K562 (cell line): ENCODE measurements at regions not wholly inside any gene's neighbourhood (a gene's known extent, or its start where the extent isn't known, plus 50 kb on each side); places are given as distances from the start of the nearest gene placed in this dataset.

Source experiments
- ATAC-seq: fragments of 200-7000 bp; cut with Tn5 transposase; 3 replicates; pipeline ENCODE4 v1.9.1; 2020; ENCODE audit warnings: moderate library complexity
- BruUV-seq: library from RNA; stranded (reverse); fragments of 400-500 nt; replicated peaks from 2 replicates; lab custom pipeline; 2021; lab: Mats Ljungman, UMichigan
- CTCF ChIA-PET: fragments of 300-600 bp; formaldehyde crosslinking; extraction: SDS; loops from one replicate; lab custom pipeline; 2021; ENCODE audit warnings: low intra/inter-chr PET ratio; lab: Yijun Ruan, JAX
- POLR2A ChIA-PET: fragments of 300-600, 350-650 bp; sonication (Branson Sonifier 250); formaldehyde crosslinking; extraction: SDS; loops from one replicate; lab custom pipeline; 2021; ENCODE audit warnings: antibody characterized with exemption, inconsistent platforms; lab: Yijun Ruan, JAX
- DNase-seq, 4 experiments: peaks; one replicate each; pipeline versions ENCODE4 v3.0.0 to v3.0.0-alpha.2; 2011 to 2018; ENCODE audit warnings: low spot score in 3 of 4, mixed read lengths in 3 of 4; ENCODE audit errors: extremely low read depth in 1 of 4
- FAIRE-seq: peaks from 2 replicates; lab custom pipeline; 2011; peaks lifted over from hg19 to GRCh38; lab: Jason Lieb, UNC
- H2AFZ ChIP-seq: 2 replicates; pipeline ENCODE4 v1.6.0; 2011; ENCODE audit warnings: low read depth, low read length, control low read depth, inconsistent platforms
- H3K27ac ChIP-seq: fragments of 200-600 bp; 3 replicates; pipeline ENCODE4 v1.8.0; 2011; ENCODE audit warnings: low read depth, mild to moderate bottlenecking, control low read depth, inconsistent platforms, low read length, moderate library complexity, mixed read lengths; ENCODE audit errors: extremely low read depth
- H3K27me3 ChIP-seq, 2 experiments: fragments of 300-600 bp in 1 of 2; 2 replicates in 1 of 2; 3 replicates in 1 of 2; pipeline versions ENCODE4 v1.6.0 to v1.8.0; 2011; ENCODE audit warnings: inconsistent platforms in 2 of 2, low read length in 2 of 2, mild to moderate bottlenecking in 1 of 2, mixed read lengths in 1 of 2, moderate library complexity in 1 of 2; ENCODE audit not compliant: control insufficient read depth in 2 of 2, insufficient read depth in 2 of 2
- H3K36me3 ChIP-seq: fragments of 300-600 bp; 3 replicates; pipeline ENCODE4 v1.8.0; 2011; ENCODE audit warnings: mild to moderate bottlenecking, low read length, inconsistent platforms; ENCODE audit not compliant: control insufficient read depth, insufficient read depth
- H3K4me1 ChIP-seq, 2 experiments: fragments of 200-600 bp in 1 of 2; replicated peaks in 1 of 2; 2 replicates in 1 of 2; 3 replicates in 1 of 2; pipeline versions ENCODE4 v1.5.1 to v1.8.0; 2011; ENCODE audit warnings: inconsistent platforms in 2 of 2, low read length in 2 of 2, mild to moderate bottlenecking in 1 of 2, mixed read lengths in 1 of 2, moderate library complexity in 1 of 2; ENCODE audit not compliant: control insufficient read depth in 2 of 2, insufficient read depth in 2 of 2
- H3K4me2 ChIP-seq: 2 replicates; pipeline ENCODE4 v1.6.1; 2011; ENCODE audit warnings: low read length, control low read depth, inconsistent platforms, mixed read lengths; ENCODE audit not compliant: insufficient read depth
- H3K4me3 ChIP-seq: fragments of 200-600 bp; sonication (generic), shearing (Covaris generic); 2 replicates; pipeline ENCODE4 v1.5.1; 2016; ENCODE audit warnings: control low read depth, inconsistent platforms
- H3K79me2 ChIP-seq: fragments of 200-600 bp; 3 replicates; pipeline ENCODE4 v1.8.0; 2011; ENCODE audit warnings: low read length, inconsistent platforms; ENCODE audit not compliant: control insufficient read depth, insufficient read depth
- H3K9ac ChIP-seq, 2 experiments: 2 replicates each; pipeline versions ENCODE4 v1.6.0 to v1.6.1; 2011; ENCODE audit warnings: low read depth in 2 of 2, low read length in 2 of 2, control low read depth in 1 of 2, inconsistent platforms in 1 of 2, mild to moderate bottlenecking in 1 of 2, mixed read lengths in 1 of 2; ENCODE audit not compliant: insufficient read depth in 1 of 2
- H3K9me1 ChIP-seq: one replicate; pipeline ENCODE4 v1.6.0; 2011; ENCODE audit warnings: inconsistent platforms, mild to moderate bottlenecking, low read length, moderate library complexity; ENCODE audit not compliant: control insufficient read depth, insufficient read depth
- H3K9me3 ChIP-seq: replicated peaks from 2 replicates; pipeline ENCODE4 v1.5.1; 2011; ENCODE audit warnings: low read depth, low read length, inconsistent platforms; ENCODE audit not compliant: control insufficient read depth, insufficient read depth
- H4K20me1 ChIP-seq: replicated peaks from 2 replicates; pipeline ENCODE4 v1.6.1; 2011; ENCODE audit warnings: low read length, inconsistent platforms, mixed read lengths; ENCODE audit not compliant: control insufficient read depth, insufficient read depth
- ARID3B ChIP-seq: fragments of 250-450 bp; sonication (Bioruptor Pico); IDR thresholded peaks from 2 replicates; pipeline ENCODE4 v1.4.0; 2020; ENCODE audit warnings: borderline replicate concordance
- FOSL1 ChIP-seq: fragments of 200-800 bp; sonication (Bioruptor generic); conservative IDR thresholded peaks from 2 replicates; pipeline ENCODE4 v1.6.1; 2016; ENCODE audit warnings: missing genetic modification characterization, missing compliant biosample characterization
- GABPA ChIP-seq: fragments of 200-800 bp; sonication (Bioruptor generic); conservative IDR thresholded peaks from 2 replicates; pipeline ENCODE4 v1.6.1; 2016; ENCODE audit warnings: low read depth, missing genetic modification characterization, missing compliant biosample characterization
- LCOR ChIP-seq: sonication (generic); formaldehyde crosslinking; IDR thresholded peaks from 2 replicates; pipeline ENCODE4 v1.8.0; 2022; ENCODE audit warnings: mild to moderate bottlenecking, missing genetic modification reagents
- MED1 ChIP-seq: sonication (generic); formaldehyde crosslinking; IDR thresholded peaks from 2 replicates; pipeline ENCODE4 v1.8.1; 2023; ENCODE audit warnings: missing genetic modification reagents, borderline replicate concordance
- ZNF324 ChIP-seq: fragments of 250-450 bp; sonication (Bioruptor Pico); IDR thresholded peaks from 2 replicates; pipeline ENCODE4 v1.4.0; 2020; ENCODE audit warnings: mild to moderate bottlenecking
- WGBS: fragments of 100-300 bp; shearing (Covaris generic); methylation state at CpG from one replicate; pipeline ENCODE4 v1.1.6; 2016; ENCODE audit warnings: low coverage, mixed read lengths; ENCODE audit not compliant: insufficient coverage; ENCODE audit errors: missing lambda C conversion rate; 5-methylcytosine and 5-hydroxymethylcytosine counted together
- in situ Hi-C: fragments of 300-500 bp; cut with MboI; formaldehyde crosslinking; loops from 4 replicates; pipeline ENCODE4 v1.15.0; 2018; ENCODE audit warnings: inconsistent platforms, mixed read lengths
- intact Hi-C: fragments of 100-400 bp; cut with micrococcal nuclease; formaldehyde crosslinking; loops from 2 replicates; pipeline ENCODE4 v1.14.2; 2022

- Histone ChIP-seq H3K4me3 (no peak overlapping the region), H3K9ac (no peak overlapping the region), H3K79me2 (no peaks in the 10 kb centered on the region), H3K4me2 (no peak overlapping the region), H2AFZ (0 out of 2 replicates have a peak overlapping the region, but pooled peaks have one; percentile 41), H4K20me1 (no peaks in the 10 kb centered on the region), H3K9me3 (no peaks in the 10 kb centered on the region), H3K36me3 (no peaks in the 10 kb centered on the region), H3K9me1 (no peaks in the 10 kb centered on the region), H3K4me1 (no peaks in the 10 kb centered on the region), H3K27me3 (peaks cover 11 to 22% of the 10 kb centered on the region in 2 experiments; a peak in 4 of 5 replicates), H3K27ac (no peak overlapping the region)
- POLR2A ChIA-PET: interaction anchor here (0.7 to 0.9 kb wide), 2 partner anchors 8 to 616 kb away, joined by 3 read pairs; no protein-coding TSS in a partner anchor
- BruUV-seq: no TSS peak
- TF ChIP-seq MED1 (CRISPR knock-in tag): no peak
- 0 out of 2 replicates have a peak, but pooled peaks have one; percentile 33 for TF ChIP-seq GABPA (tag)
- TF ChIP-seq FOSL1 (tag): peak; percentile 59
- no peak for TF ChIP-seq ZNF324 (CRISPR knock-in tag)
- TF ChIP-seq ARID3B (CRISPR knock-in tag): no peak
- TF ChIP-seq LCOR (CRISPR knock-in tag): no peak
- 2% methylated on average over 10 of the region's 10 CpGs for WGBS
- FAIRE-seq (no peak), DNase-seq (no peak), ATAC-seq (no peak)
- in situ Hi-C loops: no loop called here
- intact Hi-C loops: no loop called here
- CTCF ChIA-PET: no interaction called here
Measured at GRCh38 chr2:173657996-173658717, 303.5 kb downstream of the CDCA7 start.
